OCI-LY3 (cell line): ENCODE measurements at regions not wholly inside any gene's neighbourhood (a gene's known extent, or its start where the extent isn't known, plus 50 kb on each side); places are given as distances from the start of the nearest gene placed in this dataset.

ENCODE experiments used
- EZH2phosphoT487 ChIP-seq: fragments of 200-600 bp; shearing (Covaris generic); IDR thresholded peaks from 2 replicates; pipeline ENCODE4 v1.6.1; 2018; ENCODE audit warnings: antibody characterized with exemption, mixed run types, low read depth
- TF ChIP-seq, protein P1 (sequence below): fragments of 200-600, 300-600 bp; sonication (generic); IDR thresholded peaks from 2 replicates; pipeline ENCODE4 v1.5.1; 2014; ENCODE audit warnings: antibody characterized with exemption, low read length, low read depth

DNA sequence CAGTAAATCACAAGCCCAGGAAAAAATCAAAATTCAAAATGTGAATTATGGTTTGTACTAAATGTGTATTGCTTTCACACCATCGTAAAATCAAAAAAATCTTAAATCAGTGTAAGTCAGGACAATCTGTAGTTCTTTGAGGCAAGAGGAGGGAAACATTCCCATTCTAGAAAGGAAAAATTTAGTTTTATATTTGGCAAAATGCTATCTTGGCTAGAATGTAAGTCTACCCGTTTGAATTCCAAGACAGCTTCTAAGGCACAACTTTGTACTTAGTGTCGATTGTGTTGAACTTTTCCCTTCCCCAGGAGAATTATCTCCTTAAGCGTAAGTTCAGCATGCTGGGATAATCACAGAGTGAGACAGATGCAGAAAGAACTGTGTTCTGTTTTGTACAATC, 638.2 kb upstream of the LRRTM1 start:
- TF ChIP-seq, protein P1, sequence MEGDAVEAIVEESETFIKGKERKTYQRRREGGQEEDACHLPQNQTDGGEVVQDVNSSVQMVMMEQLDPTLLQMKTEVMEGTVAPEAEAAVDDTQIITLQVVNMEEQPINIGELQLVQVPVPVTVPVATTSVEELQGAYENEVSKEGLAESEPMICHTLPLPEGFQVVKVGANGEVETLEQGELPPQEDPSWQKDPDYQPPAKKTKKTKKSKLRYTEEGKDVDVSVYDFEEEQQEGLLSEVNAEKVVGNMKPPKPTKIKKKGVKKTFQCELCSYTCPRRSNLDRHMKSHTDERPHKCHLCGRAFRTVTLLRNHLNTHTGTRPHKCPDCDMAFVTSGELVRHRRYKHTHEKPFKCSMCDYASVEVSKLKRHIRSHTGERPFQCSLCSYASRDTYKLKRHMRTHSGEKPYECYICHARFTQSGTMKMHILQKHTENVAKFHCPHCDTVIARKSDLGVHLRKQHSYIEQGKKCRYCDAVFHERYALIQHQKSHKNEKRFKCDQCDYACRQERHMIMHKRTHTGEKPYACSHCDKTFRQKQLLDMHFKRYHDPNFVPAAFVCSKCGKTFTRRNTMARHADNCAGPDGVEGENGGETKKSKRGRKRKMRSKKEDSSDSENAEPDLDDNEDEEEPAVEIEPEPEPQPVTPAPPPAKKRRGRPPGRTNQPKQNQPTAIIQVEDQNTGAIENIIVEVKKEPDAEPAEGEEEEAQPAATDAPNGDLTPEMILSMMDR: no peak
- TF ChIP-seq EZH2phosphoT487: no peak
